ENCODE measurements at regions not wholly inside any gene's neighbourhood (a gene's known extent, or its start where the extent isn't known, plus 50 kb on each side); places are given as distances from the start of the nearest gene placed in this dataset.

DNA sequence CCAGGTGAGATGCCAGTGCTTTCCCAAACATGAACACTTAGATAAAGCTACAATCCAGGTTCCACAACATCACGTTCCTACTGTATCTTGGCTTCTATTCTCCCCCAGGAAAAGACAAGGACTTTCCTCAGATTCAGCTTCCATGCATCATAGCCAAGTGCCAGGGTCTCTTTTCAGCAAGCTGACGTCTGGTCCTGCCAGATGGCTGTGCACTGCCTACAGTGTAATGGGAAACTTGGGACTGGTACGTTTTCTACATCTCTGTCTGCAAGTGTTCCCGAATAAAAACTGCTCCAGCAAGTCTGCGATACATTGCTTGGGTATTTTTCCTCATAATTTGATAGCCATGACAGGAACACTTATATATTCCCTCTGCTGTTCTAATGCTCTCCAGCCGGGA lies 412.5 kb downstream of the FAM181B start:
- TF ChIP-seq CTCF (conservative IDR thresholded peaks at IDR 0.05; ENCODE audit: low read depth, low read length) (no peak), CHD1 (IDR thresholded peaks at IDR 0.05; ENCODE audit: low read depth, low read length) (no peak), POLR2A (IDR thresholded peaks at IDR 0.05; ENCODE audit: low read depth, low read length) (no peak), MAFK (IDR thresholded peaks at IDR 0.05; ENCODE audit: low read depth, low read length) (no peak), NFE2L2 (IDR thresholded peaks at IDR 0.05; ENCODE audit: low read depth, low read length) (no peak)
